Suppressor macrophage treated with lipopolysaccharide for 4 hours (primary cell): ENCODE measurements at regions not wholly inside any gene's neighbourhood (a gene's known extent, or its start where the extent isn't known, plus 50 kb on each side); places are given as distances from the start of the nearest gene placed in this dataset.

Experiments used
- DNase-seq: peaks from one replicate; pipeline ENCODE4 v3.0.0-alpha.2; 2020

DNA sequence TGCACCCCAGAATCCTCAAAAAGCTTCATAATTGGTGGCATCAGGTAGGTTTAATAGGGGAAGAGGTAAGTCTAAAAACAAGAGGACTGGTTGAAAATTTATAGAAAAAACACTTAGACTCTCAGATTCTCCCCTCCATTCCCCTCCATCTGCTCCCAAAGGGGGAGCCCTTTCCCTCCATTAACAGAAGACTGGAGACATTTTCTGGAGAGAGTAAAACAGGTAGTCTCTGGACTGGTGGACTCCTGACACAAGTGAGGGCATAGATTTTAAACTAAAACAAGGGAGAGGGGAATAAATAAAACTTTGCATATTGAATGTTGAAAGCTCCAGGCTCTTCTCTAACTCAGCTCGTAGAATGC is 54.0 kb upstream of the IPO9 start:
- no peak for DNase-seq

GRCh38 chr1:201775380-201775779 is 53.6 kb upstream of the IPO9 start:
- DNase-seq, result no peak

DNA sequence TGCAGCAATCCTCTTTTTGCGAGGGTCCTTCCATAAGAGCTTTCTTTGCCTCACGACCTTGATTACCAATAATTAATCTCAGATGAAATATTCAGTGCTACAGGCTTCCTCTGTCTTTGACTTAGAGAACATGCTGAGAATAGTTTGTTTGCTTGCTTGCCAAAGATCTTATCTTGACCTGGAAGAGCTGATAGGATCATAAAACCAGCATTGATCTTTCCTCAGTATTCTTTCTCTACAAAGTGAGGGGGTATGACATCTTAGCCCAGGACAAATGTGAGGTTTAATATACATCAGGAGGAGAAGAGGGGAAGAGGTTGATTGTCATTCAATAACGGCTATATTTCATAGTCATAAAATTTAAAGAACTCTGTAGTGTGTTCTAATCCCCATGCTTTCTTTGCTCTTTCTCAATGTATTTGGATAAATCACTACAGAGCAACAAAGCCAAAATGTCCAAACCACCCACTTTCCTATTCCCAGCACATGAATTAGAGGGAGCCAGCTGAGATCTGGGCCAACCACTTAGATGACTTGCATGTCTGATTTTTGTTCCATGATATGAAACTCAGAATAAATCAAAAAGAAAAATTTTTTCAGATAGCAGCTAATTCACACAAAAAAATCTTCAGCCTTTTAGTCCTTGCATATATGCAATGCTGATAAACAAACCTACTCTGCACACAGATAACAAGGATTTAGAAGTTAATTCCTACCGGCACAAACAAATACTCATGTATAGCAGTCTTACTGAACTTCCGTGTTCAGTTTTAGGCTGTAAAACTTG is 50.5 kb upstream of the IPO9 start:
- no peak for DNase-seq
